ENCODE measurements at regions not wholly inside any gene's neighbourhood (a gene's known extent, or its start where the extent isn't known, plus 50 kb on each side); places are given as distances from the start of the nearest gene placed in this dataset.

DNA sequence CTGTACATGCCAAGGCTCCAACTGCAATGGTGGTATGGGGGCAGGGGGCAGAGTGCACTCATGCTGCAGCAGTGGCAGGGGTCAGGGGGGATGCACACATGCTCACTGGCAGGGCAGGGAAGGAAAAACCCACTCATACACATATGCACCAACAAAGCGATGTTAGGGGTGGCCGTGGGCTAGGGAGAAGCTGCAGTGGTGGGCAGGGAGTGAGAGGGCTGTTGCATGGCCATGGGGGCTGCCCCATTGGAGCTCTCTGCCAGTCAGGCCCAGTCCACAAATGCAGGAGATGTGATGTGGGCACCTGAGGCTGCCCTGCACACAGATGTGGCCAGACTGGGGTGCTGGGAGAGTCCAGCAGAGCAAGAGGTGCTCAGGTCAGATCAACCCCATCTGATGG is 238.1 kb upstream of the NXPH2 start:
- TF ChIP-seq EZH2phosphoT487 (IDR thresholded peaks at IDR 0.05; ENCODE audit: borderline replicate concordance, low read length) (no peak), EZH2 (IDR thresholded peaks at IDR 0.05; ENCODE audit: low read length, unreplicated experiment) (no peak)
- TF ChIP-seq, protein P1, sequence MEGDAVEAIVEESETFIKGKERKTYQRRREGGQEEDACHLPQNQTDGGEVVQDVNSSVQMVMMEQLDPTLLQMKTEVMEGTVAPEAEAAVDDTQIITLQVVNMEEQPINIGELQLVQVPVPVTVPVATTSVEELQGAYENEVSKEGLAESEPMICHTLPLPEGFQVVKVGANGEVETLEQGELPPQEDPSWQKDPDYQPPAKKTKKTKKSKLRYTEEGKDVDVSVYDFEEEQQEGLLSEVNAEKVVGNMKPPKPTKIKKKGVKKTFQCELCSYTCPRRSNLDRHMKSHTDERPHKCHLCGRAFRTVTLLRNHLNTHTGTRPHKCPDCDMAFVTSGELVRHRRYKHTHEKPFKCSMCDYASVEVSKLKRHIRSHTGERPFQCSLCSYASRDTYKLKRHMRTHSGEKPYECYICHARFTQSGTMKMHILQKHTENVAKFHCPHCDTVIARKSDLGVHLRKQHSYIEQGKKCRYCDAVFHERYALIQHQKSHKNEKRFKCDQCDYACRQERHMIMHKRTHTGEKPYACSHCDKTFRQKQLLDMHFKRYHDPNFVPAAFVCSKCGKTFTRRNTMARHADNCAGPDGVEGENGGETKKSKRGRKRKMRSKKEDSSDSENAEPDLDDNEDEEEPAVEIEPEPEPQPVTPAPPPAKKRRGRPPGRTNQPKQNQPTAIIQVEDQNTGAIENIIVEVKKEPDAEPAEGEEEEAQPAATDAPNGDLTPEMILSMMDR (conservative IDR thresholded peaks at IDR 0.05; ENCODE audit: low read depth, low read length): no peak
- H4K20me1 ChIP-seq (ENCODE audit: low read length): no peaks in the 10 kb centered on the region
- no TSS peak for BruUV-seq (replicated peaks)
- ChIA-PET CTCF (no interaction called here), POLR2A (ENCODE audit: unreplicated experiment) (no interaction called here)
- H2AFZ ChIP-seq (ENCODE audit: low read length): no peak overlapping the region
- intact Hi-C loops (cut with micrococcal nuclease): no loop called here
- no peaks in the 10 kb centered on the region for H3K9me3 ChIP-seq (ENCODE audit: low read length)
- ATAC-seq: no peak
- no peak overlapping the region for H3K9ac ChIP-seq (ENCODE audit: low read length)
- no peaks in the 10 kb centered on the region for H3K4me1 ChIP-seq (ENCODE audit: insufficient read depth, low read length)
- H3K4me2 ChIP-seq (ENCODE audit: low read length): no peak overlapping the region
- no peaks in the 10 kb centered on the region for H3K36me3 ChIP-seq (ENCODE audit: low read depth, low read length)
- no peaks in the 10 kb centered on the region for H3F3A ChIP-seq (ENCODE audit: low read length, unreplicated experiment)
- no peaks in the 10 kb centered on the region for H3K27me3 ChIP-seq (ENCODE audit: low read length)
- H3K79me2 ChIP-seq (ENCODE audit: low read length): no peaks in the 10 kb centered on the region
- no peak overlapping the region for H3K27ac ChIP-seq (ENCODE audit: low read length)
- DNase-seq: no peak
- no peak overlapping the region for H3K4me3 ChIP-seq (ENCODE audit: low read length)
- no peaks in the 10 kb centered on the region for H3K9me2 ChIP-seq (replicated peaks; ENCODE audit: low read length)

DNA sequence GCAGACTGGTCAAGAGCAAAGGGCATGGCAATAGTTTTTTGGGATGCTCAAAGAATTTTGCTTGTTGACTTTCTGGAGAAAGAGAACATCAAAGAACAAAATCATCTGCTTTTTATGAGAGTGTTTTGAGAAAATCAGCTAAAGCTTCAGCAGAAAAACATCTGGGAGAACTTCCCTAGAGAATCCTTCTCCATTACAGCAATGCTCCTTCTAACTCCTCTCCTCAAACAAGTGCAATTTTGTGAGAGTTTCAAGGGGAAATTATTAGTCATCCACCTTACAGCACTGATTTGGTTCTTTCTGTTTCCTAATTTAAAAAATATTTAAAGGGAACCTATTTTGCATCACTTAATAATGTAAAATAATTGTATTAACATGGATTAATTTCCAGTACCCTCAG is 226.9 kb upstream of the NXPH2 start:
- TF ChIP-seq, protein P1 (conservative IDR thresholded peaks at IDR 0.05; ENCODE audit: low read depth, low read length): no peak
- no peak for TF ChIP-seq EZH2 (IDR thresholded peaks at IDR 0.05; ENCODE audit: low read length, unreplicated experiment)
- no peak for TF ChIP-seq EZH2phosphoT487 (IDR thresholded peaks at IDR 0.05; ENCODE audit: borderline replicate concordance, low read length)
- ChIA-PET POLR2A (ENCODE audit: unreplicated experiment) (no interaction called here), CTCF (no interaction called here)
- Histone ChIP-seq H3K9ac (ENCODE audit: low read length) (no peak overlapping the region), H3F3A (ENCODE audit: low read length, unreplicated experiment) (no peaks in the 10 kb centered on the region), H3K36me3 (ENCODE audit: low read depth, low read length) (no peaks in the 10 kb centered on the region), H3K27ac (ENCODE audit: low read length) (no peak overlapping the region), H3K9me2 (replicated peaks; ENCODE audit: low read length) (no peaks in the 10 kb centered on the region), H3K27me3 (ENCODE audit: low read length) (no peaks in the 10 kb centered on the region), H3K4me3 (ENCODE audit: low read length) (no peak overlapping the region), H3K79me2 (ENCODE audit: low read length) (no peaks in the 10 kb centered on the region), H4K20me1 (ENCODE audit: low read length) (no peaks in the 10 kb centered on the region), H2AFZ (ENCODE audit: low read length) (no peak overlapping the region), H3K4me1 (ENCODE audit: insufficient read depth, low read length) (no peaks in the 10 kb centered on the region), H3K9me3 (ENCODE audit: low read length) (no peaks in the 10 kb centered on the region), H3K4me2 (ENCODE audit: low read length) (no peak overlapping the region)
- intact Hi-C loops (cut with micrococcal nuclease): no loop called here
- DNase-seq (no peak), ATAC-seq (no peak)
- BruUV-seq (replicated peaks): no TSS peak

DNA sequence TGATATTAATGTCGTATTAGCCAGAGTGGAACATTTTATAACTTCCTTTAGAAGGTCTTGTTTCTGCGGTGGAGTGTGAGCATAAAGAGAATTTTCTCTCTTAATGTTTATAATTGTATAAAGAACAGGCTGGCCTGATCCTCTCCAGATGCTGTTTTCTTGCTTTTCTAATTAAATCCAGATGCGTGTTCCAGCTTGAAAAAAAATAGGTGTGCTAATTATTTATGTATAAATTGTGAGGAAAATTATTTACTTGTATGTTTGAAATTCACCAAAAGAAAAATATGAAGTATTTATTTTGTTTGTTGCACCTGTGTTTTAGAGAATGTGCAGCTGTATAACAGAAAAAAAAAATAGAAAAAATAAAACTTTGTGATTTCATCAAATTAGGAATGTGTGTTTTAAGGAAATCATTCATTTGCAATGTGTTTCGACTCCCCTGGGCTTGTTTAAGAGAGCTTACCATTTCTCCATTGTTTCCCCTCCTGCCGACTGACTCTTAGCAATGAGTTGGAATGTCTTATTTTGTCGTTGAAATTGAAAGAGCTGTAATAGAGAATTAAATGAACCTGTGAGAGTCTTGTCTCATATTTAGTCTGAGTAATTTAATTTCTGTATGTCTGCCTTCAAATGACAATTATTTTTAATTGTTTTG is 220.1 kb upstream of the NXPH2 start:
- Histone ChIP-seq H3K27ac (ENCODE audit: low read length) (no peak overlapping the region), H3K9me3 (ENCODE audit: low read length) (no peaks in the 10 kb centered on the region), H2AFZ (ENCODE audit: low read length) (no peak overlapping the region), H3K27me3 (ENCODE audit: low read length) (no peaks in the 10 kb centered on the region), H3K36me3 (ENCODE audit: low read depth, low read length) (no peaks in the 10 kb centered on the region), H3K79me2 (ENCODE audit: low read length) (no peaks in the 10 kb centered on the region), H3K9me2 (replicated peaks; ENCODE audit: low read length) (no peaks in the 10 kb centered on the region), H3F3A (ENCODE audit: low read length, unreplicated experiment) (no peaks in the 10 kb centered on the region), H4K20me1 (ENCODE audit: low read length) (no peaks in the 10 kb centered on the region), H3K4me3 (ENCODE audit: low read length) (no peak overlapping the region), H3K9ac (ENCODE audit: low read length) (no peak overlapping the region), H3K4me1 (ENCODE audit: insufficient read depth, low read length) (peaks cover 28% of the 10 kb centered on the region), H3K4me2 (ENCODE audit: low read length) (no peak overlapping the region)
- ChIA-PET POLR2A (ENCODE audit: unreplicated experiment) (no interaction called here), CTCF (no interaction called here)
- no TSS peak for BruUV-seq (replicated peaks)
- ATAC-seq: no peak
- intact Hi-C loops (cut with micrococcal nuclease): no loop called here
- TF ChIP-seq, protein P1 (conservative IDR thresholded peaks at IDR 0.05; ENCODE audit: low read depth, low read length): no peak
- no peak for TF ChIP-seq EZH2 (IDR thresholded peaks at IDR 0.05; ENCODE audit: low read length, unreplicated experiment)
- DNase-seq: no peak
